ENCODE measurements at regions not wholly inside any gene's neighbourhood (a gene's known extent, or its start where the extent isn't known, plus 50 kb on each side); places are given as distances from the start of the nearest gene placed in this dataset.

GRCh38 chr5:51001227-51001923 lies 334.9 kb downstream of the PARP8 start:
- no peaks in the 10 kb centered on the region for H3K36me3 ChIP-seq (ENCODE audit: control insufficient read depth, insufficient read depth, low read length, severe bottlenecking)
- H3K4me3 ChIP-seq (ENCODE audit: low read length): no peak overlapping the region
- no peaks in the 10 kb centered on the region for H3K9me3 ChIP-seq (ENCODE audit: control insufficient read depth, low read length)
- no peak for DNase-seq (ENCODE audit: low read depth)
- H3K4me1 ChIP-seq (ENCODE audit: control insufficient read depth, insufficient read depth, low read length): no peaks in the 10 kb centered on the region
- H3K27me3 ChIP-seq (replicated peaks; ENCODE audit: control insufficient read depth, insufficient read depth, low read length): no peaks in the 10 kb centered on the region
- H3K9ac ChIP-seq (ENCODE audit: low read length): no peak overlapping the region

- Histone ChIP-seq H3K27me3 (replicated peaks; ENCODE audit: control insufficient read depth, insufficient read depth, low read length) (no peaks in the 10 kb centered on the region), H3K4me1 (ENCODE audit: control insufficient read depth, insufficient read depth, low read length) (no peaks in the 10 kb centered on the region), H3K36me3 (ENCODE audit: control insufficient read depth, insufficient read depth, low read length, severe bottlenecking) (no peaks in the 10 kb centered on the region), H3K4me3 (ENCODE audit: low read length) (no peak overlapping the region), H3K9me3 (ENCODE audit: control insufficient read depth, low read length) (no peaks in the 10 kb centered on the region), H3K9ac (ENCODE audit: low read length) (no peak overlapping the region)
- DNase-seq (ENCODE audit: low read depth): no peak
Observed at GRCh38 chr5:51002368-51002767, 335.9 kb downstream of the PARP8 start.

GRCh38 chr5:51013036-51013435 lies 346.6 kb downstream of the PARP8 start:
- DNase-seq (ENCODE audit: low read depth): no peak
- H3K36me3 ChIP-seq (ENCODE audit: control insufficient read depth, insufficient read depth, low read length, severe bottlenecking): no peaks in the 10 kb centered on the region

GRCh38 chr5:51018423-51018822 lies 352.0 kb downstream of the PARP8 start:
- no peak overlapping the region for H3K4me3 ChIP-seq (ENCODE audit: low read length)
- no peaks in the 10 kb centered on the region for H3K4me1 ChIP-seq (ENCODE audit: control insufficient read depth, insufficient read depth, low read length)
- H3K9ac ChIP-seq (ENCODE audit: low read length): no peak overlapping the region

More at GRCh38 chr5:51013036-51013435, 346.6 kb downstream of the PARP8 start:
- H3K4me1 ChIP-seq (ENCODE audit: control insufficient read depth, insufficient read depth, low read length): no peaks in the 10 kb centered on the region
- H3K9ac ChIP-seq (ENCODE audit: low read length): no peak overlapping the region
- H3K9me3 ChIP-seq (ENCODE audit: control insufficient read depth, low read length): no peaks in the 10 kb centered on the region
- H3K4me3 ChIP-seq (ENCODE audit: low read length): no peak overlapping the region
- H3K27me3 ChIP-seq (replicated peaks; ENCODE audit: control insufficient read depth, insufficient read depth, low read length): no peaks in the 10 kb centered on the region

GRCh38 chr5:51024263-51024662 lies 357.8 kb downstream of the PARP8 start:
- Histone ChIP-seq H3K9ac (ENCODE audit: low read length) (no peak overlapping the region), H3K27me3 (replicated peaks; ENCODE audit: control insufficient read depth, insufficient read depth, low read length) (no peaks in the 10 kb centered on the region), H3K4me1 (ENCODE audit: control insufficient read depth, insufficient read depth, low read length) (no peaks in the 10 kb centered on the region), H3K9me3 (ENCODE audit: control insufficient read depth, low read length) (no peaks in the 10 kb centered on the region), H3K4me3 (ENCODE audit: low read length) (no peak overlapping the region), H3K36me3 (ENCODE audit: control insufficient read depth, insufficient read depth, low read length, severe bottlenecking) (no peaks in the 10 kb centered on the region)
- DNase-seq (ENCODE audit: low read depth): no peak

More at GRCh38 chr5:51018423-51018822, 352.0 kb downstream of the PARP8 start:
- Histone ChIP-seq H3K9me3 (ENCODE audit: control insufficient read depth, low read length) (no peaks in the 10 kb centered on the region), H3K27me3 (replicated peaks; ENCODE audit: control insufficient read depth, insufficient read depth, low read length) (no peaks in the 10 kb centered on the region), H3K36me3 (ENCODE audit: control insufficient read depth, insufficient read depth, low read length, severe bottlenecking) (no peaks in the 10 kb centered on the region)
- no peak for DNase-seq (ENCODE audit: low read depth)

DNA sequence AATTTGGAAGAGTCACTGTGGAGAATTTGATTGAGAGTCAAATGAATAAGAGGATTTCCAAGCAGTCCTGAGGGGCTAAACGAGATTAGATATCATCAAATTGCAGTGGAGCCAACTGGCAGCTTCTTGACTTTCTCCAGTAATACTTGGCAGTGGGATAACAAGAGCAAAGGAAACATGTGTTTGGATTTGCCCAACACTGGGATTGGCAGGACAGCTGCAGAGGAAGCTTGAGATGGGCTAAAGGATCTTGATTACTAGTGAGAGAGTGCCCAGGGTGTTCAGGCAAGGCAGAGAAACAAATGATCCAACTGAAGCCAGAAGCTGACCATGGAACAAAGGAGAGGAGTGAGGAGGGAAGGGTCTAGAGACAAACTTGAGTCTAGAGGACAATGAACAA lies 356.0 kb upstream of the ISL1 start:
- DNase-seq (ENCODE audit: low read depth): no peak
- Histone ChIP-seq H3K9ac (ENCODE audit: low read length) (no peak overlapping the region), H3K9me3 (ENCODE audit: control insufficient read depth, low read length) (no peaks in the 10 kb centered on the region), H3K27me3 (replicated peaks; ENCODE audit: control insufficient read depth, insufficient read depth, low read length) (no peaks in the 10 kb centered on the region), H3K4me1 (ENCODE audit: control insufficient read depth, insufficient read depth, low read length) (no peaks in the 10 kb centered on the region), H3K4me3 (ENCODE audit: low read length) (no peak overlapping the region), H3K36me3 (ENCODE audit: control insufficient read depth, insufficient read depth, low read length, severe bottlenecking) (no peaks in the 10 kb centered on the region)

- Histone ChIP-seq H3K27me3 (replicated peaks; ENCODE audit: control insufficient read depth, insufficient read depth, low read length) (no peaks in the 10 kb centered on the region), H3K9ac (ENCODE audit: low read length) (no peak overlapping the region), H3K36me3 (ENCODE audit: control insufficient read depth, insufficient read depth, low read length, severe bottlenecking) (no peaks in the 10 kb centered on the region), H3K9me3 (ENCODE audit: control insufficient read depth, low read length) (no peaks in the 10 kb centered on the region), H3K4me1 (ENCODE audit: control insufficient read depth, insufficient read depth, low read length) (no peaks in the 10 kb centered on the region), H3K4me3 (ENCODE audit: low read length) (no peak overlapping the region)
- no peak for DNase-seq (ENCODE audit: low read depth)
Observed at GRCh38 chr5:51028394-51028793, 354.9 kb upstream of the ISL1 start.

DNA sequence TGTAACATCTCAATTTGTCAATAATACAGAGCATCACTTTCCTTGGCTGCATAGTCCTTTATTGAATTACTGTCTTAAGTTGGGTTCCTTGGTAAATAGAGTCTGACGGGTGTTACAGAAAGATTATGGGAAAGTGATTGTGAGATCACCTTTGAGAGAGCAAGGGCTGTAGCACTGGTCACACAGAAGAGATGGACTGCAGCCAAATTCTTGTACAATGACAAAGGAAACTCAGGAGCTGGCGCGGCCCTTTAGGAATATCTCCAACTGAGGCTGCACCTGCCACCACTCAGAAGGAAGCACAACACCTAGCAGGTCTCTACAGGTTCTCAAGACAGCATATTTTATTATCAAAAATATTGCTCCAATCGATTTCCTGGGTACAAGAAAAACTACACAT lies 350.0 kb upstream of the ISL1 start:
- DNase-seq (ENCODE audit: low read depth): no peak
- Histone ChIP-seq H3K4me3 (ENCODE audit: low read length) (no peak overlapping the region), H3K4me1 (ENCODE audit: control insufficient read depth, insufficient read depth, low read length) (no peaks in the 10 kb centered on the region), H3K27me3 (replicated peaks; ENCODE audit: control insufficient read depth, insufficient read depth, low read length) (no peaks in the 10 kb centered on the region), H3K9ac (ENCODE audit: low read length) (no peak overlapping the region), H3K36me3 (ENCODE audit: control insufficient read depth, insufficient read depth, low read length, severe bottlenecking) (no peaks in the 10 kb centered on the region), H3K9me3 (ENCODE audit: control insufficient read depth, low read length) (no peaks in the 10 kb centered on the region)

GRCh38 chr5:51034222-51034901 lies 348.9 kb upstream of the ISL1 start:
- Histone ChIP-seq H3K27me3 (replicated peaks; ENCODE audit: control insufficient read depth, insufficient read depth, low read length) (no peaks in the 10 kb centered on the region), H3K4me1 (ENCODE audit: control insufficient read depth, insufficient read depth, low read length) (no peaks in the 10 kb centered on the region), H3K4me3 (ENCODE audit: low read length) (no peak overlapping the region), H3K36me3 (ENCODE audit: control insufficient read depth, insufficient read depth, low read length, severe bottlenecking) (no peaks in the 10 kb centered on the region), H3K9me3 (ENCODE audit: control insufficient read depth, low read length) (no peaks in the 10 kb centered on the region), H3K9ac (ENCODE audit: low read length) (no peak overlapping the region)
- DNase-seq (ENCODE audit: low read depth): no peak

DNA sequence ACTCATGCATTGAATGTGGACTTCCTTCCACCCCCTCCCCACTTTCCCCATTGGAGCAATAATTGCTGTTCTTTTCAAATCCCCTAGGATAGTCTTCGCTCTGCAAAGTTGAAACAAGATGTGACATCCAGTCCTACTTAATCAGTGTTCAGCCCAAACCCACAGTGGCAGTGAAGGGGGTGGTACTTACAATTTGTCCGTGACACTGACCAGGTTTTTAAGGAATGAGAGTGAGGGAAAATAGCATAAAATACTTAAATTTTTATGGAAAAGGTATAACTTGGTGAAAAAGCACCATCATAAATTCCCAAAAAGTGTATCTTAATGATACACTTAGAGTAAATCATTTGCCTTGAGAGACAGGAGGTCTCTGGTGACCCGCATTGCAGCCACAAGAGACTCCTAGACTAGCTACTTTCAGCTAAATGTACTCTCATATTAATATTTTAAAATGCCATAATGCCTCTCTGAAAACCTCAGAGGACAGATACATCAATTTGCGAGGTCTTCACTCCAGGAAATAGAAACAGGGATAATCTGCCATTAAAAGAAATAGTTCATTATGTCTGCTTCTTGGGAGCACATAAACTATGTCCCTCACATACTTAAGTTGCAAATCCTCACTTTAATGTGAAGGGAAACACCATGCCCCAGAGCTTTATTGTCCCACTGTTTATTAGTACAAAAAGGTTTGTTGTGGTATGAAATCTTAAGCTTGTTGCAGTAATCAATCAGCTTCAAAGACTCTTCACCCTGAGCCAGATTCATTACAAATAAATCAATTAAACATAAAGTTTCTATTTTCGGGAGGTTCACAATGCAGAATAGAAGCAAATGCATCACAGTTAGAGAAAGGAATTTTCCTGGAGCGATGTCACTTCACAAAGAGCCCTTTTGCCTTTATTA lies 343.6 kb upstream of the ISL1 start:
- H3K4me1 ChIP-seq (ENCODE audit: control insufficient read depth, insufficient read depth, low read length): no peaks in the 10 kb centered on the region
- H3K4me3 ChIP-seq (ENCODE audit: low read length): no peak overlapping the region
- no peaks in the 10 kb centered on the region for H3K36me3 ChIP-seq (ENCODE audit: control insufficient read depth, insufficient read depth, low read length, severe bottlenecking)
- no peak for DNase-seq (ENCODE audit: low read depth)
- H3K9ac ChIP-seq (ENCODE audit: low read length): no peak overlapping the region
- H3K27me3 ChIP-seq (replicated peaks; ENCODE audit: control insufficient read depth, insufficient read depth, low read length): no peaks in the 10 kb centered on the region
- no peaks in the 10 kb centered on the region for H3K9me3 ChIP-seq (ENCODE audit: control insufficient read depth, low read length)

- no peak for DNase-seq (ENCODE audit: low read depth)
- H3K9ac ChIP-seq (ENCODE audit: low read length): no peak overlapping the region
- H3K4me3 ChIP-seq (ENCODE audit: low read length): no peak overlapping the region
- H3K27me3 ChIP-seq (replicated peaks; ENCODE audit: control insufficient read depth, insufficient read depth, low read length): no peaks in the 10 kb centered on the region
- H3K4me1 ChIP-seq (ENCODE audit: control insufficient read depth, insufficient read depth, low read length): no peaks in the 10 kb centered on the region
- H3K9me3 ChIP-seq (ENCODE audit: control insufficient read depth, low read length): no peaks in the 10 kb centered on the region
- no peaks in the 10 kb centered on the region for H3K36me3 ChIP-seq (ENCODE audit: control insufficient read depth, insufficient read depth, low read length, severe bottlenecking)
Observed at GRCh38 chr5:51043745-51044144, 339.5 kb upstream of the ISL1 start.
